H1 (cell line): ENCODE measurements at regions not wholly inside any gene's neighbourhood (a gene's known extent, or its start where the extent isn't known, plus 50 kb on each side); places are given as distances from the start of the nearest gene placed in this dataset.

Experiments used
- POLR2A ChIP-seq, 2 experiments: IDR thresholded peaks; 1 replicate in 1 of 2; 2 replicates in 1 of 2; pipeline ENCODE4 v1.6.1; 2011; ENCODE audit warnings: low read depth in 2 of 2, low read length in 2 of 2, mild to moderate bottlenecking in 2 of 2; ENCODE audit errors: control extremely low read depth in 1 of 2
- POU5F1 ChIP-seq: IDR thresholded peaks from 2 replicates; pipeline ENCODE4 v1.6.1; 2011; ENCODE audit warnings: low read depth, mild to moderate bottlenecking, low read length, moderate library complexity

DNA sequence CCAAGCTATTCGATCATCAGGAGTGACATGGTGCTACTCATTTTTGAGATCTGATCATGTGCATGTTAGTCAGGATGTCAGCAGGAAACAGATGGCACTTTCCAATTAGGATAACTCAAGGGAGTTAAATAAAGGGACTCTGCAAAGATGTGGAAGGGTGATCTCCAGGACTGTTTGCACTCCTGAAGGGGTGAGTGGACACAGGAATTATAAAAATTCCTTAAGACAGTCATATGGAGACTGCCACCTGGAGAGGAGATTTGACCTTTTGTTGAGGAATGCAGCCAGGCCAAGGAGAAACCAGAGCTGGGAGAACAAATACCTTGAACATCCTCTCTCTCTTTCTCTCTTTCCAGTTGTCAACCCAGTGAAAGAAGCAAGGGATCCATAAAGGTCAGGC, 189.1 kb downstream of the GABRG2 start:
- TF ChIP-seq POU5F1, result no peak
- TF ChIP-seq POLR2A (IDR thresholded peaks at IDR 0.05; ENCODE audit: control extremely low read depth in 1 of 2, low read depth in 2 of 2, low read length in 2 of 2), result no peak
